Endothelial cell (in vitro differentiated cells): ENCODE measurements at regions not wholly inside any gene's neighbourhood (a gene's known extent, or its start where the extent isn't known, plus 50 kb on each side); places are given as distances from the start of the nearest gene placed in this dataset.

Experiments used
- DNase-seq: peaks from one replicate; pipeline ENCODE4 v3.0.0; 2021; ENCODE audit warnings: low spot score
- H3K27ac Mint-ChIP-seq: one replicate; pipeline ENCODE4 v1.8.0; 2021; ENCODE audit warnings: mixed read lengths, inconsistent platforms; ENCODE audit not compliant: unreplicated experiment
- H3K27me3 Mint-ChIP-seq: one replicate; pipeline ENCODE4 v1.8.0; 2021; ENCODE audit warnings: mild to moderate bottlenecking, moderate library complexity, mixed read lengths, inconsistent platforms; ENCODE audit not compliant: unreplicated experiment
- H3K36me3 Mint-ChIP-seq: one replicate; pipeline ENCODE4 v1.8.0; 2021; ENCODE audit warnings: mild to moderate bottlenecking, low read depth, mixed read lengths, inconsistent platforms; ENCODE audit not compliant: unreplicated experiment
- H3K4me1 Mint-ChIP-seq: one replicate; pipeline ENCODE4 v1.8.0; 2021; ENCODE audit warnings: mild to moderate bottlenecking, mixed read lengths, inconsistent platforms; ENCODE audit not compliant: unreplicated experiment
- H3K4me3 Mint-ChIP-seq: one replicate; pipeline ENCODE4 v1.8.0; 2021; ENCODE audit warnings: mild to moderate bottlenecking, mixed read lengths, inconsistent platforms; ENCODE audit not compliant: unreplicated experiment
- H3K9me3 Mint-ChIP-seq: one replicate; pipeline ENCODE4 v1.8.0; 2021; ENCODE audit warnings: mixed read lengths, inconsistent platforms; ENCODE audit not compliant: unreplicated experiment
- TF ChIP-seq, protein P1 (sequence below): fragments of 200-600 bp; sonication (generic); IDR thresholded peaks from one replicate; pipeline ENCODE4 v1.5.0; 2021; ENCODE audit warnings: antibody characterized with exemption; ENCODE audit not compliant: unreplicated experiment

DNA sequence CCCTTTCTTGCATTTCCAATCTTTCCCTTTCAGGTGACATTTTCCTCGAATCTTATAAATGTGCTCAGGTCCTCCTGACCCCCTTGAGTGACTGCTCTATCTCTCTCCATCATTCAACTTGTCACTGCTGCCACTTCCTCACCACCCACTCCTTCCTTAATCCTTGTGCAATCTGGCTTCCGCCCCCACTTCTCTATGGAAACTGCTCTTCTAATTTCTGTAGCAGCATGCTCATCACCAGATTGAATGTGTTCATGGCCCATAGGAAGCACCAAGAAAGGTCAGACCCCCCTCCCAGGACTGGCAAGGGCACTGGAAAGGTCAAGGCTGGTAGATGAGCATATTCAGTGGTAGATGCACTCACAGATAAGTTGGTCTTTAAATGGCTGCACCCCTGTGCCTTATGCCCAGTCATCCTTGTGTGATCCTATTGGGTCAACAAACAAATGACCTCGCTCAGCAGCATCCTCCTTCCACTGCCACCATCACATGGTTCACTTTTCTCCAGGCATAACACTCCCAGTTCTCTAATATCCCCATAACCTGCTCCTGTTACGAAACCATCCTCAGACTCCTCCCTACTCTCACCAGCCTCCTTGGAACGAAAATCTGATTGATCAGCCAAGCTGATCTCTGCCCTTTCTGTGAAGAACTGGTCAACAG is 288.5 kb upstream of the POU3F1 start:
- H3K9me3 Mint-ChIP-seq = no peaks in the 10 kb centered on the region
- peaks cover 2% of the 10 kb centered on the region for H3K4me1 Mint-ChIP-seq
- H3K4me3 Mint-ChIP-seq = no peak overlapping the region
- no peak overlapping the region for H3K27ac Mint-ChIP-seq
- peaks cover 1% of the 10 kb centered on the region for H3K27me3 Mint-ChIP-seq
- TF ChIP-seq, protein P1, sequence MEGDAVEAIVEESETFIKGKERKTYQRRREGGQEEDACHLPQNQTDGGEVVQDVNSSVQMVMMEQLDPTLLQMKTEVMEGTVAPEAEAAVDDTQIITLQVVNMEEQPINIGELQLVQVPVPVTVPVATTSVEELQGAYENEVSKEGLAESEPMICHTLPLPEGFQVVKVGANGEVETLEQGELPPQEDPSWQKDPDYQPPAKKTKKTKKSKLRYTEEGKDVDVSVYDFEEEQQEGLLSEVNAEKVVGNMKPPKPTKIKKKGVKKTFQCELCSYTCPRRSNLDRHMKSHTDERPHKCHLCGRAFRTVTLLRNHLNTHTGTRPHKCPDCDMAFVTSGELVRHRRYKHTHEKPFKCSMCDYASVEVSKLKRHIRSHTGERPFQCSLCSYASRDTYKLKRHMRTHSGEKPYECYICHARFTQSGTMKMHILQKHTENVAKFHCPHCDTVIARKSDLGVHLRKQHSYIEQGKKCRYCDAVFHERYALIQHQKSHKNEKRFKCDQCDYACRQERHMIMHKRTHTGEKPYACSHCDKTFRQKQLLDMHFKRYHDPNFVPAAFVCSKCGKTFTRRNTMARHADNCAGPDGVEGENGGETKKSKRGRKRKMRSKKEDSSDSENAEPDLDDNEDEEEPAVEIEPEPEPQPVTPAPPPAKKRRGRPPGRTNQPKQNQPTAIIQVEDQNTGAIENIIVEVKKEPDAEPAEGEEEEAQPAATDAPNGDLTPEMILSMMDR = no peak
- no peaks in the 10 kb centered on the region for H3K36me3 Mint-ChIP-seq
- no peak for DNase-seq

DNA sequence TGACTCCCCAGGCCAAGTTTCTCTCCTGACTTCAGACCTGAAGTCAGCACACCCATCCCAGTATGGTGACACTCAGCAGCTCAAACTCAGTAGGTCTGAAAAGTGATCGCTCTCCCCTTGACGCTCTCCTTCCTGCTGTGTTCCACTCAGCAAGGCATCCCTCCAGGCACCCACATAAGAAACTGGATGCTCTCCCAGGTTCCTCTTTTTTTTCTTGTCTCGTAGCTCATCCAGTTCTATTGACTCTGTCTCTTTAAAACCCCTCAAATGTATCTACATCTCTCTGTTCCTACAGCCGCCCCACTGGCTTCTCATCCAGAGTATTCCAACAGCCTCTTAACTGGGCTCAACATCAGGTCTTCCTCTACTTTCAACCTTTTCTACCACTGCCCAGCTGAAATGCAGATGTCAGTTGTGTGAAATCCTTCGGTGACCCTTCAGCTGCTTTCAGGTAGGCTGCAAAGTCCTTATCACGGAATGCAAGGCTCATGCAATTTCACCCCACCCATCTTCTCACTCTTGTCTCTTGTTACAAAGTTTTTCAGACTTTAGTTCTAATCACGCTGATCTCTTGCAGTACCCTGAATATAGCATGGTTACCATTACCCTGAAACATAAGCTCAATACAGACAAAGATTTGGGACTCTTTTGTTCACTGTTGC is 286.2 kb upstream of the POU3F1 start:
- H3K27me3 Mint-ChIP-seq = no peaks in the 10 kb centered on the region
- H3K36me3 Mint-ChIP-seq = no peaks in the 10 kb centered on the region
- no peaks in the 10 kb centered on the region for H3K9me3 Mint-ChIP-seq
- no peak overlapping the region for H3K4me3 Mint-ChIP-seq
- no peak overlapping the region for H3K27ac Mint-ChIP-seq
- TF ChIP-seq, protein P1 = no peak
- peaks cover 2% of the 10 kb centered on the region for H3K4me1 Mint-ChIP-seq
- DNase-seq = no peak

GRCh38 chr1:38331496-38332210 is 285.1 kb upstream of the POU3F1 start:
- no peak for DNase-seq
- Mint-ChIP-seq H3K27ac (no peak overlapping the region), H3K27me3 (peaks cover 4% of the 10 kb centered on the region), H3K4me3 (no peak overlapping the region), H3K36me3 (no peaks in the 10 kb centered on the region), H3K4me1 (no peaks in the 10 kb centered on the region), H3K9me3 (no peaks in the 10 kb centered on the region)
- TF ChIP-seq, protein P1 = no peak

GRCh38 chr1:38330799-38331198 is 284.2 kb upstream of the POU3F1 start:
- no peak for DNase-seq
- TF ChIP-seq, protein P1 = no peak
- Mint-ChIP-seq H3K27ac (no peak overlapping the region), H3K9me3 (no peaks in the 10 kb centered on the region), H3K4me3 (no peak overlapping the region), H3K4me1 (no peaks in the 10 kb centered on the region), H3K27me3 (peaks cover 4% of the 10 kb centered on the region), H3K36me3 (no peaks in the 10 kb centered on the region)

DNA sequence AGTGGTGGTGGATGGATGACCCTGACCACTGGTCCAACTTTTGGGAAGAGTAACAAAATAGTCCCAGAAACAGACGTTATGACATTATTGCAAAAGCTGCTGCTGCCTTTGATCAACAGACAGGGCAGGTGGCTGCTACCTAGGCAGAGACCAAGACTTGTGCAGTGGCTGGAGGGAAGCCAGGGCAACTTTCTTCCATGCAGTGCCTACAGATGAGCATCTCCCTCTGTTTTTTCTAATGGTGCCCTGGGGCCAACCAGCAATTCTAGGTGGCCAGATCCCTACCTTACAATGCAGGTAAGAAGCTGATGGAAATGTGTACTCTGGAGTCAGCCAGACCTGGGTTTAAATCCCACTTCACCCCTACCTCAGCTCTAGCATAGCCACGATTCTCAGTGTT is 283.1 kb upstream of the POU3F1 start:
- Mint-ChIP-seq H3K36me3 (no peaks in the 10 kb centered on the region), H3K4me1 (no peaks in the 10 kb centered on the region), H3K27me3 (peaks cover 4% of the 10 kb centered on the region), H3K27ac (no peak overlapping the region), H3K9me3 (no peaks in the 10 kb centered on the region), H3K4me3 (no peak overlapping the region)
- TF ChIP-seq, protein P1 = no peak
- no peak for DNase-seq
